AG04450 (cell line): ENCODE measurements at regions not wholly inside any gene's neighbourhood (a gene's known extent, or its start where the extent isn't known, plus 50 kb on each side); places are given as distances from the start of the nearest gene placed in this dataset.

Experiments
- CTCF ChIA-PET: fragments of 300-600, 350-600 bp; formaldehyde crosslinking; extraction: SDS; loops from one replicate; lab custom pipeline; 2022; ENCODE audit warnings: antibody characterized with exemption, inconsistent platforms; lab: Charles Lee
- POLR2A ChIA-PET: fragments of 350-600 bp; formaldehyde crosslinking; extraction: SDS; loops from one replicate; lab custom pipeline; 2021; ENCODE audit warnings: antibody characterized with exemption, inconsistent platforms; lab: Yijun Ruan, JAX
- DNase-seq: peaks from one replicate; pipeline ENCODE4 v3.0.0-alpha.2; 2011; ENCODE audit warnings: low read depth, low spot score
- H3K27ac ChIP-seq: one replicate; pipeline ENCODE4 v1.5.1; 2012; ENCODE audit warnings: low read depth, low read length, control low read depth
- H3K27me3 ChIP-seq: one replicate; pipeline ENCODE4 v1.6.0; 2012; ENCODE audit warnings: low read length; ENCODE audit not compliant: control insufficient read depth, insufficient read depth
- H3K4me3 ChIP-seq: 2 replicates; pipeline ENCODE4 v1.5.1; 2011; ENCODE audit warnings: mild to moderate bottlenecking, low read depth, low read length, control low read depth
- H3K9me3 ChIP-seq: 2 replicates; pipeline ENCODE4 v1.5.1; 2012; ENCODE audit warnings: low read length; ENCODE audit not compliant: control insufficient read depth, insufficient read depth
- TF ChIP-seq, protein P1 (sequence below): IDR thresholded peaks from 2 replicates; pipeline ENCODE4 v1.5.1; 2011; ENCODE audit warnings: low read depth, low read length, control low read depth, inconsistent platforms

DNA sequence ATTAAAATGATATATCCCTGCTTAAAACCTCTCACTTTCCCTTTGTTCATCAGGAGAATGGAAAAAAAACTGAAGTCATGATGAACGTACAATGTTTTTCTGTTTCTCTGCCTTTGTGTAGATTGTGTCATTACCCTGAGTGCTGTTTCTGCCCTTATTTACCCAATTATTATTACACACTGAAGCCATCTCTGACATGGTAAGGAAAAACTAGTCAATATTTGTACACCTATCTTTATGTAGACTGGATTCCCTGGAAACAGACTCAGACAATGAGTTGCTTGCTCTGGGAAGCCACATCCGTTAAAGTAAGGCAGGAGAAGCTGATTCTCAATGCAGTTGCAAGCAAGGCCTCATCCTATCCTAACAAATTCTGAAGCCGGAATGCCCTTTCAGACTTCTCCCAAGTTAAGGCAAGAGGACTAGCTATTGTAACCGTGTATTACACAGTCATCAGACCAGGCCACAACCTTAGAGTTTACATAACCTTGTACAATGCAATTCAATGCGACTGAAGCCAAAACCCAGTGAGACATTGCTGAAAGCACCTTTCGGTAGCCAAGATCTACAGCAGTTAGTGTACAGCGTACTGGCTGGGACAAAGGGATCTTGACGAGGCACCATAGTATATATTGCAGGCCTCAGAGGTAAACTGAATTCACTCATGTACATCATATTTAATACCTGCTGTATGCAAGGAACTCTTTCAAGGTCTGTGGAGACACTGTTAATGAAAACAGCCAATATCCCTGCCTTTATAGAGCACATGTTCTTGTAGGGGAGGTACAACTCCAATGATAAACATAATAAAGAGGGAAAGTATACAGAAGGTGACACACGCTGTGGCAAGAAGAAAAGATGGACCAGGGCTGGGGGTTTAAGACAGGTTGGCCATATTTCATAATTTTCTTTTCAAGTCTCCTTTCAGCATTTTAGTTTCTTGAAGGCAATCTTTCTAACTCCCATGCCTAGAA is 1040.8 kb upstream of the SEMA6D start:
- TF ChIP-seq, protein P1, sequence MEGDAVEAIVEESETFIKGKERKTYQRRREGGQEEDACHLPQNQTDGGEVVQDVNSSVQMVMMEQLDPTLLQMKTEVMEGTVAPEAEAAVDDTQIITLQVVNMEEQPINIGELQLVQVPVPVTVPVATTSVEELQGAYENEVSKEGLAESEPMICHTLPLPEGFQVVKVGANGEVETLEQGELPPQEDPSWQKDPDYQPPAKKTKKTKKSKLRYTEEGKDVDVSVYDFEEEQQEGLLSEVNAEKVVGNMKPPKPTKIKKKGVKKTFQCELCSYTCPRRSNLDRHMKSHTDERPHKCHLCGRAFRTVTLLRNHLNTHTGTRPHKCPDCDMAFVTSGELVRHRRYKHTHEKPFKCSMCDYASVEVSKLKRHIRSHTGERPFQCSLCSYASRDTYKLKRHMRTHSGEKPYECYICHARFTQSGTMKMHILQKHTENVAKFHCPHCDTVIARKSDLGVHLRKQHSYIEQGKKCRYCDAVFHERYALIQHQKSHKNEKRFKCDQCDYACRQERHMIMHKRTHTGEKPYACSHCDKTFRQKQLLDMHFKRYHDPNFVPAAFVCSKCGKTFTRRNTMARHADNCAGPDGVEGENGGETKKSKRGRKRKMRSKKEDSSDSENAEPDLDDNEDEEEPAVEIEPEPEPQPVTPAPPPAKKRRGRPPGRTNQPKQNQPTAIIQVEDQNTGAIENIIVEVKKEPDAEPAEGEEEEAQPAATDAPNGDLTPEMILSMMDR, result no peak
- H3K9me3 ChIP-seq, result no peaks in the 10 kb centered on the region
- ChIA-PET POLR2A (no interaction called here), CTCF (no interaction called here)
- DNase-seq, result no peak
- no peak overlapping the region for H3K27ac ChIP-seq
- no peak overlapping the region for H3K4me3 ChIP-seq
- no peaks in the 10 kb centered on the region for H3K27me3 ChIP-seq

DNA sequence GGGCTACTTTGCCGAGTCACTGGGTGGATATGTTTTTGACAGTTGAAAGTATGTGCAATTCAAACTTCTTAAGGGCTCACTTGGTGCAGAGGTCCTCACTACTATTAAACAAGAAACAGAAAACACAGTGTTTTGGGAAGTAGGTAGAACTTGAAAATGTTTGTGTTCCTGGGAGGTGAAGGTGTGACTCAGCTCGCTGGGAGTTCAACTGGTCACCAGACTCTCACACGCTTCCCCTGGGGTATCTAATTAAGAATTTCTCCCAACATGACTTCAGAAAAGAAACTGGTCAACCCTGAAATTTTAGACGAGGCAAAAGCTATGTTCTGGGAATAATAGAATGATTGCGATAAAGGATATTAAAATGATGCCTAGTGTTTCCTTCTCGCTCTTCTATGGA is 1039.8 kb upstream of the SEMA6D start:
- H3K27ac ChIP-seq, result no peak overlapping the region
- TF ChIP-seq, protein P1, result no peak
- POLR2A ChIA-PET, result no interaction called here
- H3K9me3 ChIP-seq, result no peaks in the 10 kb centered on the region
- H3K27me3 ChIP-seq, result no peaks in the 10 kb centered on the region
- H3K4me3 ChIP-seq, result no peak overlapping the region
- CTCF ChIA-PET, result no interaction called here
- no peak for DNase-seq

DNA sequence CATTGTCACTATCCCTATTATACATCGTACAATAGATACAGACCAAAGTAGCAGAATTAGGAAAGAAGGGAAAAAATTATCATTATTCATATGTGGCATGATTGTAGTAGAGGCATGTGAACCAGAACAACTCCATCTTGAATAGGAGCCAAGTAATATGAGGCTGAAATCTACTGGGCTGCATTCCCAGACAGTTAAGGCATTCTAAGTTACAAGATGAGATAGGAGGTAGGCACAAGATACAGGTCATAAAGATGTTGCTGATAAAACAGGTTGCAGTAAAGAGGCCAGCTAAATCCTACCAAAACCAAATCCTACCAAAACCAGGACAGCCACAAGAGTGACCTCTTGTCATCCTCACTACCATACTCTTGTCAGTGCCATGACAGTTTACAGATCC is 1035.4 kb upstream of the SEMA6D start:
- TF ChIP-seq, protein P1, result no peak

DNA sequence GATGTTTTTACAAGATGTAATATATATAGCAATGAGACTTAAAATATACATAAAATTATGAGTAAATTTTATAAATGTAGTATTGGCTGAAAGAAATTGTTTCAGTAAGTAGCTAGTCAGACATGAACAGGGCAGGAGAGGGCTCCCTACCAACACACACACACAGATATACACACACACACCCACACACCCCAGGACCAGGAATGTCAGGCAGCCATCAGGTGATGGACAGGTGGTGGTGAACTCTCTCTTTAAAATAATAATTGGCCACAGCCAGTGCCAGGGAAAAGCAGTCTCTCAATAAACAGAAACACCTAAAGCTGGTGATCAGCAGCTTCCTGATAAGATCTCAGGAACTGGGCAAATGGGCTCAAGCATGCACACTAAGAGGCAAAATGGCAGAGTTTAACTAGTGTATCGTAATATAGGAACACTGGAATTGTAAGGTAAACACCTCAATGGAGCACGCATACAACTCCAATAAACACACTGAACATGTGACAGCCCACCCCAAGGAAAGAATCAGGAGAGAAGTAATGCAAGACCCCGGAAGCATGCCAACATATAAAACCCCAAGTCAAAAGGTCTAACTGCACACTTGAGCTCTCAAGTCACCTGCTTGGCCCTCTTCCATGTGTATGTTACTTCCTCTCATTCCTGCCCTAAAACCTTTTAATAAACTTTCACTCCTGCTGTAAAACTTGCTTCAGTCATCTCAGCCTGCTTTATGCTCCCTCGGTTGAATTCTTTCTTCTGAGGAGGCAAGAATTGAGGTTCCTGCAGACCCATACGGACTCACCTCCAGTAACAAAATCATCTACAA is 1034.1 kb upstream of the SEMA6D start:
- no peak overlapping the region for H3K4me3 ChIP-seq
- no peak for DNase-seq
- CTCF ChIA-PET, result no interaction called here
- POLR2A ChIA-PET, result no interaction called here
- TF ChIP-seq, protein P1, result no peak
- no peaks in the 10 kb centered on the region for H3K9me3 ChIP-seq
- no peaks in the 10 kb centered on the region for H3K27me3 ChIP-seq
- no peak overlapping the region for H3K27ac ChIP-seq

More for the DNA sequence above, 1035.4 kb upstream of the SEMA6D start:
- DNase-seq, result no peak
- no peak overlapping the region for H3K27ac ChIP-seq
- POLR2A ChIA-PET, result no interaction called here
- H3K9me3 ChIP-seq, result no peaks in the 10 kb centered on the region
- CTCF ChIA-PET, result no interaction called here
- no peak overlapping the region for H3K4me3 ChIP-seq
- H3K27me3 ChIP-seq, result no peaks in the 10 kb centered on the region
